GM18508 (cell line): ENCODE measurements at regions not wholly inside any gene's neighbourhood (a gene's known extent, or its start where the extent isn't known, plus 50 kb on each side); places are given as distances from the start of the nearest gene placed in this dataset.
"Not testable (repeated sequence)": the region's sequence is repeated elsewhere in the genome, so short reads cannot be mapped to it uniquely, and the experiment has no call there.

Source experiments
- ATAC-seq: cut with Tn5 transposase; IDR thresholded peaks from one replicate; pipeline ENCODE4 v1.9.1; 2021; ENCODE audit warnings: moderate number of reproducible peaks; ENCODE audit not compliant: insufficient read depth, unreplicated experiment

DNA sequence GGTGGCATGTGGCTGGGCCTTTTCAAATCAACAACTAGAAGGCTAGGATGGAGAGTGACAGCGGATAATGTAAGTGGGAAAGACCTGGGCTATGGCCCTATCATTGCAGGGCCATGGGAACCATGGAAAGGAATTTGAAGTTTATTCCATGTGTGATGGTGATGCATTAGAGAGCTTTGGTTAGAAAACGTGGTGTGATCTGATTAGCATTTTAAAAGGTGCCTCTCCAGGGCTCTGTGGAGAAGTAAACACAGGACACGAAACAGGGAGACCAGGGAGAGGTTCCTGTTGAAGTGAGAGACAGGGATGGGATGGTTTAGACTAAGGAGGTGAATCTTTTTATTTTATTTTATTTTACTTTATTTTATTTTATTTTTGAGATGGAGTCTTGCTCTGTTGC, 749.5 kb downstream of the GATA3 start:
- ATAC-seq, result no peak

DNA sequence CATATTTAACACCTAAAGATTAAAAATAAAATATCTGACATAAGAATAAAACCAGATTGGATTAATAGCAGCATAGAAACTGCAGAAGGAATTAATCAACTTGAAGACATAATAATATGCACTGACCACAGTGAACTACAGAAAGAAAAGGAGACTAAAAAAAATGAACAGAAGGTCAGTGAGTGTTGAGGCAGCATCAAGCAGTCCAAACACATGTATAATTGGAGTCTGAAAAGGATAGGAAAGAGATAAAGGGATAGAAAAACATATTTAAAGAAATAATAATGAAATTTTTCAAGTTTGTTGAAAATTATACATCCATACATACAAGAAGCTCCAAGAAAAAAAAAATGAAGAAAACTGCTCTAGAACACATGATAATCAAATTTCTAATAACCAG, 756.2 kb downstream of the GATA3 start:
- ATAC-seq, result no peak

DNA sequence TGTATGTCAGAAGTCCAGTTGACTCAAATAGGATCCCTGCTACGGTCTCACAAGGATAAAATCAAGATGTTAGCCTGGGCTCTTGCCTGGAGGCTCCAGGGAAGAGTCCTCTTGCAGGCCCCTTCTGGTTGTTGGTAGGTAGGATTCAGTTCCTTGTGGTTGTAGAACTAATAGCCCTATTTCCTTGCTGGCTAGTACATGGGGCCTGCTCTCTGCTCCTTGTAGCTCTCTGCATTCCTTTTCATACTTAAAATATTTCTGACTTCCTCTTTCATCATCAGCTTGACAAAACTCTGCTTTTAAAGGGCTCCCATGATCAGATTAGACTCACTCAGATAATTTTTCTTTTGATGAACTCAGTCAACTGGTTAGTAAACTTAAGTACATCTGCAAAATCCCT, 756.7 kb downstream of the GATA3 start:
- ATAC-seq, result no peak

DNA sequence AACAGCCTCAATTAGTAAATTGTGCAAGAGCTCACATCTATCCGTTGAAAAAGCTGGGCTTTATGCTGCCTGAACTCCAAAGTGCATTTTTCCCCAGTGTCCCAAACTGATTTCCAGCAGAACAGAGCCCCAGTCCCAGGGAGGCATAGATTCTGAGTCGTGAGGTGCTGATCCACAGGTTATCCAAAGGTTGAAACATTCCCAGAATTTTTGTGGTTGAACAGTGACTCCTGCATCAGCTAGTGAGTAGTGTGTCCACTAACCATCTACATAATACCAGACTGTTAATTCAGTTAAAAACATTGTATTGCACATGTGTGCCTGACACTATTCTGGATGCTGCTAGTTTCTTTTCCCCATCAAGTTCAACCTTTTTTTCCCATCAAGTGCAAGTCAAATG, 761.5 kb downstream of the GATA3 start:
- ATAC-seq, result no peak

DNA sequence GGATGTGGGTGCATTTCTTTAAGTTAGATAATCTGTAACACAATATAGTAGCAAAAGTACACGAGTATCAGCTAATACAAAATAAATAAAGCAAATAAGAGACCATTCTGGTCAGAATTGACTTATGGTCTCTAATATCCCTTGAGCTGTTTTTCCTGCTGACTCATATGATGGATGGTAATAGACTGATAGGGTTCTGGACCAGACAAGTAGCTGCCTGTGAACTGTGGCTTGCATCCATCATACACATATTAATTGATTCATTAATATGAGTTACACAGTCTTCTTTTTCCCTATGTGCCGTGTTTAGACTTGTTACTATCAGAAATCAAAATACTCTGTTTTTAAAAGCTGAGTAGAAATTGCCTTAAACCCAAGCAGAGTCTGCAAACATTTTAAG, 762.8 kb downstream of the GATA3 start:
- ATAC-seq, result no peak

DNA sequence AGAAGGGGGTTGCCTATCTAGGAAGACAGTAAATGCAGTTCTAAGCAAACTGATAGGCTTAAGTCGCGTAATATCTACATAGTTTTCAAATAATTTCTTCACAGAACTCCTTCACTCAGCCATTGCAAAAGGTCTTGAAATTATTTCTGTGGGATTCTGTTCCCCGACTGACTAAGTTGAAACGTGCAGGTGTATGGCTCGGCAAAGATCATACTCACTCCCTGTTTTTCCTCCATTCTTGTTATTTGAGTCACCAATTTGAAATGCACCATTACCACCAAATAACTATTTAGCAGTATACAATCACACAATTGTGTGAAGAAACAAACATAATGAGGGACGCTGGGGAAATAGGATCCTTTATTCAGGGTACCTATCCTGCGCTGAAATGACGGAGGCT, 771.1 kb downstream of the GATA3 start:
- ATAC-seq, result no peak

DNA sequence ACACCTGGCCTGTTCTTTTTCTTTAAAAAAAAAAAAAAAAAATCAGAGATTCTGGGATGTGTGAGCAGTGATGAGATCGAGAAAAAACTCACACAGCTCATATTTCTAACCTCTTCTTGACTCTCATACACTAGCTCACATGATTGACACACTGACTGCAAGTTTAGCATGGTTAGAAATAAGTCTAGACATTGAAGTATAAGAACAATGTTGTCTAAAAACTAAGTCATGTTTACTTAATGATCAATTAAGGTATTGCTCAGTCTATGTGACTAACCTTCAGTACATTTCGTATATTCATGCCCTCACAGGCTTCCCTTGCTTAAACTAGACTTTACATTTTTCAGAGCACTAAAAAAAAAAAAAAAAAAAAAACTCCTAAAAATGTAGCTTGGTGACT, 775.1 kb downstream of the GATA3 start:
- ATAC-seq, result no peak

DNA sequence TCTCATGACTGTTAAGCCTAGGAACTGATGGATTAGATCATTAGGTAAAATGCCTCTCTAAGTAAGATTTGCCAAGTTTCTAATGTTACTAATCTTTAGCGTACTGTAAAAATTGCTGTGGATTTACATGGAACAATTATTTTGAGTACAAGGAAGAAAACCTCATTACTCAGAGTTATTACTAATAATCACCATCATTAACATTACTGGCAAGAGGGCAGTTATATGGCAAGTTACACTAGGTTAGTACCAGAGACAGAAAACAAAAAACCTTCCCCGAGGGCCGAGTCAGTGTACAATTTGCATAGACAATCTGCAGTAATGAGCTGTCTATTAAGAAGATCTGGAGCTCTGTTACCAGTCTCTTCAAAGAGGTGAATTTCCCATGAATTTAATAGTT, 775.6 kb downstream of the GATA3 start:
- no peak for ATAC-seq

DNA sequence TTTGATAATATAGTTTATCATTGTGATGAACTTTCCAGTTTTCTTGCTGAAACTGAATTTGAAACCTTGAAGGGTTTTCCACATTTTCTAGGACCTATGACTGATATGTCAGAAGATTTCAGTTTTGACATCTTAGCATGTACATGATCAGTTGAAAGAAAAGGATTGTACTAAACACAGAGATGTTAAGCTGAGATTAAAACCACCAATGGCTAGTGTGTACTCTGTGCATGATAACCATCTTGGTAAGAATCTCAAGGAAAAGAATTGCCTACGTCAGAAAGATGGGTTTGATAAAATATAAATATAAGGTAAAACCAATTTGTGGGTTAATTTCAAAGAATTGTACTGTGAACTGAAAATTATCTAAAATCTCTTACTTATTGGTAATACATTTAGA, 776.4 kb downstream of the GATA3 start:
- ATAC-seq, result no peak

DNA sequence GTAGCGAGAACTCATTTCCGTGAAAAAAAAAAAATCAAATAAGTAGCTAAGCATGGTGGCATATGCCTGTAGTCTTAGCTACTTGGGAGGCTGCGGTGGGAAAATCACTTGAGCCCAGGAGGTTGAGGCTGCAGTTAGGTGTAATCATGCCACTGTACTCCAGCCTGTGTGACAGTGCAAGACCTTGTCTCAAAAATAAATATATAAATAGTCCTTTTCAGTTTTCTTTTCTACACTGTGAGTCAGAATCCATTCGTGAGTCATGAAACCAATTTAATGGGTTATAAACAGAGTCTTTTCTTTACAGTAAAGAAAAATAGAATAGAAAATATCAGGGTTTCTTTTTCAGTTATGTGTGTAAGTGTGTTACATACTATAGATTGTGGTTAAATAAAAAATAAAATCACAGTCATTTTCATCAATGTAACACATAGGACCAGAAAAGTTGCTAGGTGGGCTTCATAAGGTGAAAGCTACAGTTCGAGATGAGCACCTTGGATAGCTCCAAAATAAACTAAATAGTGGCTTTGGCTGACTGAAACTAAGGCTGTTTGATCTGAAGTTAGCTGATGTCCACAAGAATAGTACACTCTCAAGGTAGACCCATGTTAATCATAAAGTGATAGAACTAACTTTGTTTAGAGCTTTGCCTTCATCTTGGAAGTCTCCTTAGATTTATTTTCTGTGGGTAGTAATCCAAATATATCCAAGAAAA, 781.1 kb downstream of the GATA3 start:
- ATAC-seq, result no peak

DNA sequence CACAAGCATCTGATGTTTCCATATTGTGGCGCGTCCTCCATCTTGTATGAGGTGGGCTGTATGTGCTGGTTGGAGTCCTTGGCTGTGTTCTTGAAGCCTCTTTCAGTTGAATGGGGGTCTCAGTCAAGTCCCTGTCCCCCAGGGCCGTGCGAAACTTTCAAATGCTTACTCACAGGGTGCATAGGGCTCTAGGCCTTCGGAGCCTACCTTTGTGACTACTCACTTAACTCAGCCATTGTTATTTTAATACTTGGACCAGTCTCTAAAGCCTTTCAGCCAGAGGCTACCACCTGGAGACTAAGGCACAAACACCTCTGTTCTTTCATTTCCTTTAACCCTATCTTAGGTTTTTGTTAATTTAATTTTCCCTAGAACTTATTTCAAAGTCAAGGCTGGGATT, 785.9 kb downstream of the GATA3 start:
- ATAC-seq, result no peak

DNA sequence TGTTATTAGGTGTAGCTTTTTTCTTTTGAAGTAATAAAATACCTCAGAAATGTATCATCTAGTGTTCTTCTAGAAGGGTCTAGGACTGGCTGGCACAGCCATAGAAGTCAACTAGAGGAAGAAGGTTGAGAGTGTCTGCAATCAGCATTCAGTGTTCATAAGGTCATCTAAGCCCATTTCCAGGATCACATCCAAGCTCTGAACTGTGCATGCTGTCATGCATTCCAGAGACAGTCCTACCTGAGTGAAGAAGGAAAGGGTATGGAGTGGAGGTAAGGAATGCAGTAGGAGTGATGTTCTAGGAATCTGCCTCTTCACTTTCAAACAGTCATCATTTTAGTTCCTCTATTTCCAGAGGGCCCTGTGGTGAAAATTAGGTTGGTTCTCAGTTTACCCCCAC, 789.7 kb downstream of the GATA3 start:
- ATAC-seq, result no peak

DNA sequence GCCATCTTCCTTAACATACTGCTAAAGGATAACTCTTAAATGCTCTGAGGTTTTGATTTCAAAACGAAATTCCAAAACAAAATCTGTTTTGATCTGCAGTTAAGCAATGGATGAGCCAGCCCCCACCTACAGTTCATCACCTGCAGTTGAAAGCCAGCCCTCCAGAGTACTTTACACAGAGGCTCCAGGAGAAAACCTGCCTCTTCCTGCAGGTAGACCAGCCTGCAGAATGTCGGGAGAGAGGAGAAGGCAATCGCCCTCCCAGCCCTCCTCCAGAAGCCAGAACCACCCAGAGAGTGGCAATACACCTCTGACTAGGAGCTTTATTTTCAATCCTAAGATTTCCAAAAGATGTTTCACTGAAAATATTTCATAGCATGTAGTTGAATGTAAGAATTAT, 798.1 kb downstream of the GATA3 start:
- ATAC-seq, result no peak

DNA sequence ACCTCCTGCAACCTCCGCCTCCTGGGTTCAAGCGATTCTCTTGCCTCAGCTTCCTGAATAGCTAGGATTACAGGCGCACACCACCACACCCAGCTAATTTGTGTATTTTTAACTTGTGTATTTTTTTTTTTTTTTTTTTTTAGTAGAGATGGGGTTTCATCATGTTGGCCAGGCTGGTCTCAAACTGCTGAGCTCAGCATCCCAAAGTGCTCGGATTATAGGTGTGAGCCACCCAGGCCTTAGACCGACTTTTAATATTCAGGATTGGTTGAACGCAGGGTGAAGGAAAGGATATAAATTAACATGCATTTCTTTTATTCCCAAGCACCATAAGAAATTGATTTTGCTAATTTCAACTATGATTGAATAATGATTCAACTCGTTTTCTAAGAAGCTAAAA, 798.6 kb downstream of the GATA3 start:
- ATAC-seq, result no peak

DNA sequence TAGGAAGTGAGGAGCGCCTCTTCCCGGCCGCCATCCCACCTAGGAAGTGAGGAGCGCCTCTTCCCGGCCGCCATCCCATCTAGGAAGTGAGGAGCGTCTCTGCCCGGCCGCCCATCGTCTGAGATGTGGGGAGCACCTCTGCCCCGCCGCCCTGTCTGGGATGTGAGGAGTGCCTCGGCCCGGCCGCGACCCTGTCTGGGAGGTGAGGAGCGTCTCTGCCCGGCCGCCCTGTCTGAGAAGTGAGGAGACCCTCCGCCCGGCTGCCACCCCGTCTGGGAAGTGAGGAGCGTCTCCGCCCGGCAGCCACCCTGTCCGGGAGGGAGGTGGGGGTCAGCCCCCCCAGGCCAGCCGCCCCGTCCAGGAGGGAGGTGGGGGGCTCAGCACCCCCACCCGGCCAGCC, 814.4 kb downstream of the GATA3 start:
- not testable (repeated sequence) for ATAC-seq

DNA sequence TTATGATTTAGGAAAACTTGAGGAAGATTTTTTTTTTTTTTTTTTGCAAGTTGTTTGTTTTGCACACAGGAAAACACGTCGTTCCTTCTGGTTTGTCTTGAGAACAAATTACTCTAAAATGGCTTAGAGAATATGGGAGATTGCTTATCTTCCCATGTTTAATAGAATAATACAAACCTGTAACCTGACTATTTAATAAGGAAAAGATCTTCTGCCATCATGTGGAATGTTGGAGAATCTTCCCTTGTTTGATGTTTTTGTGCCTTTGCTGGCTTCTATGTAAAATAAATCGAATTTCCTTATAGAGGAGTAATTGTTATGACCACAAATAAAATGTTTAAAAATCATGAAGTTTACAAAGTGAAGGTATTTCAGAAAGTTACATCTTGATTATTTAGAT, 818.8 kb downstream of the GATA3 start:
- no peak for ATAC-seq

DNA sequence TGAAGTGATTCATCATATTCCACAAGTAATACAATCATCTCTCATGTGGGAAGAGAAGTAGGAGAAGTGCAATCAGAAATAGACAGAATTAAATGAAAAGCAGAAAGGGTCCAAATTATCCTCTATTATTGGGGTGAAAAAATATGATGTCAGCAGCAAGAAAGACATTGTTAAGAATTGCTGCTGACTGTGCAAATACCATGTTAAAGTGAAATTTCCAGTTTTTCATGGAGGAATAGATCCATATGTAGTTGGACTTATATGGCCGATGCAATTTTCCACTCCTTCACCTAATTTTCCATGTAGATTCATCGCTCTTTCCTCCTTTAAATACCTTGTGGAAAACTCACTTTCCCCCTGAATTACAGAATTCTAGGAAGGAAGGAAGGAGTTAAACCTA, 819.8 kb downstream of the GATA3 start:
- no peak for ATAC-seq

DNA sequence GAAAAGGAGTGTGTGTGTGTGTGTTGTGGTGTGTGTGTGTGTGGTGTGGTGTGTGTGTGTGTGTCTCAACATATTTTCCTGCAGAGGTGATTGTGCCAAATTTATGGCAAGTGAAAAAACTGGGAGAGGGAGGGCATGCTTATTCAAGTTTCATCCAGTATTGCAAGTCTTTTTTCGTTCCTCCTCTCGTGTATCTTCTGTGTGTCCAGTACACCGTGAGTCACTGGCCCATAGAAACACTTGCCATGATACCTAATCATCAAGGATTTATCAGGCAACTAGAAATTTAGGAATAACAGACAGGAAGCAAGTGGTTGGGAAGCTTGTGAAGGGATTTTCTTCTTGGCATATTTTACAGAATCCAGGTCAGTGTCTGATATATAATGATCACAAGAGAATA, 820.5 kb downstream of the GATA3 start:
- no peak for ATAC-seq

DNA sequence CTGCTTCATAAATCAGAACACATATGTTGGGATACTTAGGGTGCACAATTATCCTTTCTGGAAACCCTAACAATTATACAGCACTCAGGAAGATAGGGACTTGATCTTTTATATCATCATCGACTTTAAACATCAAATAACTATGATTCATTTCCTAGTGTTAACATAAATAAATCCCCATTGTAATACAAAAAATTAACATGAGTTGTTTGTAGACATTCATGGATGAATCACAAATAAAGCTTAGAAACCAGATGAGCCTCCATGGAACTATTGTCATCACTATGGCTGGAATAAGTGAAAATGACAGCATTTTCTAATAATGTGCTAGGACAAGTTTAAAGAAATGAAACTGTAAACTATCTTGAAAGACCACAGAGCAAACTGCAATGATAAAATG, 821.7 kb downstream of the GATA3 start:
- ATAC-seq, result no peak

DNA sequence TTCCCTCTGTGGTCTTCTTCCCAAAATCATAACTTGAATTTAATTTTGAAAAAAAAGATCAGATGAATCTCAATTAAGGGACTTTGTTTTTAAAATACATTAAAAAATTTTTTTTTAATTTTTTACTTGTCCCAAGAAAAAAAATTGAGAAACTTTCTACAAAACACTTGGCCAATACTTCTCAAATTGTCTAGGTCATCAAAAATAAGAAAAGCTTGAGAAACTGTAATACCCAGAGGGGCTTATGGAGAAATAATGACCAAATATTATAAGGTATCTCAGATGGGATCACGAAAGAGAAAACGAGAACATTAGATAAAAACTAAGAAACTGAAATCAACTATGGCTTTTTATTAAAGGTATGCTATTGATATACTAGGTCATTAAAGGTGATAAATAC, 835.0 kb downstream of the GATA3 start:
- no peak for ATAC-seq

DNA sequence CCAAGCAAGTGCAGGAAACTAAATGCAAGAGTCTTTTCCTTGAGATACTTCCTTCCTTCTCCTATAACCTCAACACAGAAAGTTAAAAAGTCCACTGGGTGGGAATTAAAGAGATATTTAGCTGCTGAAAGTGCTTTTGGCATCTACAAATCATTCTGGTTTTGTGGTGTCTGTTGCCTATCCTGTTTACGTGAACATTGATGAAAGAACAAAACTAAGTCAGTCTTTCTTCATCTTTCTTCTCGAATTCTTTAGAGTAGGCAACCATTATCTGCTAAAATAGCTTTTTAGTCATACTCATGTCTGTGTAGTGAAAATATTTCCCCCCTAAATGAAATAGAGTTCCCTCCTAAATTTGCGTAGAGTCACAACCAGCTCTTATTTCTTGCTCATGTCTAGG, 838.6 kb downstream of the GATA3 start:
- no peak for ATAC-seq

DNA sequence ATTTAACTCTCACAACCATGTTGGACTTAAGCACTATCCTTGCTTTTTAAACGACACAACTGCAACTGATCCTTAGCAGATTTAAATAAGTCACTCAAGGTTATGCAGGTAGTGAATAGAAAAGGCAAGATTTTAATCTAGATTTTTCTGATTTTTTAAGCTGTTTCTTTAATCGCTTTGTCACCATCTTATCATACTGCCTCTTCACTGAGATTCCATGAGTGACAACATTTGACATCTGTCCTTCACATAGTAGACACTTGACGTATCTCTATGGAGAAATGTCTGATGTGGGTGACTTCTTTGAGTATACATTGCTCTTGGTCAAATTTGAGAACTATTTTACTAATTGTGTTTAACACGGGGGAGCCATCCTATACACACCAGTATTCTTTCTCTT, 839.7 kb downstream of the GATA3 start:
- no peak for ATAC-seq

DNA sequence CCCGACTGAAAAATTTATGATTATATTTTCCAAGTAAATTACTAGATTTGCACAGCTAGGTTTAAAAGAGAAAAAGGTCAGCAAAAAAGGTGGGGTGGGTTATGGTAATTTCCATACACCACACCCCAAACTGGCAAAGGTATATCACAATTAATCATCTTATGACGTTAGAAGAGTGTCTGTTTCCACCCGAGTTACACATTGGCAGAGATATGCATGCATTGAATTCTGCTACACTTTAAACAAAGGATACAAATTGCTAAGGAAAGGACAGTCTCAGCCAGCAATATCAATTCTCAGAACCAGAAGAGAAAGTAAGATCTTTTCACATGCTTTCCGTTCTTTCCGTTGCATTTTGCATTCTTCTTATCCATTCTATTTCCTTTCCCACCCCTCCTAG, 843.3 kb downstream of the GATA3 start:
- ATAC-seq, result no peak
